HFFc6 (cell line): ENCODE measurements at regions not wholly inside any gene's neighbourhood (a gene's known extent, or its start where the extent isn't known, plus 50 kb on each side); places are given as distances from the start of the nearest gene placed in this dataset.

Experiments
- DNase-seq: peaks from one replicate; pipeline ENCODE4 v3.0.0-alpha.2; 2018
- H3K27ac Mint-ChIP-seq: 2 replicates; pipeline ENCODE4 v1.8.0; 2020; ENCODE audit warnings: mild to moderate bottlenecking, mixed read lengths
- H3K27me3 Mint-ChIP-seq: 2 replicates; pipeline ENCODE4 v1.8.0; 2021; ENCODE audit warnings: mild to moderate bottlenecking, moderate library complexity, mixed read lengths; ENCODE audit not compliant: insufficient read depth
- H3K36me3 Mint-ChIP-seq: 2 replicates; pipeline ENCODE4 v1.8.0; 2021; ENCODE audit warnings: low read depth, mixed read lengths
- H3K4me1 Mint-ChIP-seq: 2 replicates; pipeline ENCODE4 v1.8.0; 2020; ENCODE audit warnings: low read depth, mixed read lengths
- H3K4me3 Mint-ChIP-seq: 2 replicates; pipeline ENCODE4 v1.8.0; 2020; ENCODE audit warnings: mild to moderate bottlenecking, moderate library complexity, mixed read lengths
- H3K9me3 Mint-ChIP-seq: 2 replicates; pipeline ENCODE4 v1.8.0; 2020; ENCODE audit warnings: mild to moderate bottlenecking, mixed read lengths
- TF ChIP-seq, protein P1 (sequence below): fragments of 200-600 bp; sonication (generic); IDR thresholded peaks from 2 replicates; pipeline ENCODE4 v1.5.0; 2021; ENCODE audit warnings: antibody characterized with exemption, mild to moderate bottlenecking

DNA sequence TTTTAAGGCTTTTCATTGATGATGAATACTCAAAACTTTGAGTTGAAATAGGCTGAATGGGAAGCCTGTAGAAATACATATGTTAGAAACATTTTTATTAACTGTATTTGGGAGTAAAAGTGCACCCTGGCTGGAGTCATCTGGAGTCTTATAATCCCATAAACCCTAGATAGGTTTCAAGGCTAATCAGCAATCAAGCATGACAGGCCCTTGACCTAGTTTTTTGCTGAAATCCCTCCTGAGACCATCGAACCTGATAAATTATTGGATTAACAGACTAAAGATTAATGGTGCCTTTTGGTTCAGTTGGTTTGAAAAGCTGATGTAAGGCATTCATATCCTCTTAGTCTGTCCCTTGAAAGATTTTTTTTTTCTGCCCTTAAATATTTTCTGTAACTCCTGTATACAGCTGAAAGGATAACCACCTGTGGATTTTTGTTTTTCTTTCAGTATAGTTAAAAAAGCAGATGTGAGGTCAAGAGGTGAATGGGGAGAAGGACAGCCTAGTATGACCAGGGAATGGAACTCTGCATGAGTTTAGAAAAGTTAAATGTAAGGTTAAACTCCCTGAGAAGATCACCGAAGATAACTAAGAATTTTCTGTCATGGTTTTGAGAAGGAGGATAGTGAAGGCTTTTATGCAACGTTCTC, 69.4 kb upstream of the STXBP5L start:
- peaks cover 15% of the 10 kb centered on the region; the same call in 1 of the 2 replicates for H3K4me1 Mint-ChIP-seq
- no peak overlapping the region for H3K4me3 Mint-ChIP-seq
- H3K27ac Mint-ChIP-seq, result no peak overlapping the region
- no peaks in the 10 kb centered on the region for H3K36me3 Mint-ChIP-seq
- H3K9me3 Mint-ChIP-seq, result no peaks in the 10 kb centered on the region
- DNase-seq, result no peak
- TF ChIP-seq, protein P1, sequence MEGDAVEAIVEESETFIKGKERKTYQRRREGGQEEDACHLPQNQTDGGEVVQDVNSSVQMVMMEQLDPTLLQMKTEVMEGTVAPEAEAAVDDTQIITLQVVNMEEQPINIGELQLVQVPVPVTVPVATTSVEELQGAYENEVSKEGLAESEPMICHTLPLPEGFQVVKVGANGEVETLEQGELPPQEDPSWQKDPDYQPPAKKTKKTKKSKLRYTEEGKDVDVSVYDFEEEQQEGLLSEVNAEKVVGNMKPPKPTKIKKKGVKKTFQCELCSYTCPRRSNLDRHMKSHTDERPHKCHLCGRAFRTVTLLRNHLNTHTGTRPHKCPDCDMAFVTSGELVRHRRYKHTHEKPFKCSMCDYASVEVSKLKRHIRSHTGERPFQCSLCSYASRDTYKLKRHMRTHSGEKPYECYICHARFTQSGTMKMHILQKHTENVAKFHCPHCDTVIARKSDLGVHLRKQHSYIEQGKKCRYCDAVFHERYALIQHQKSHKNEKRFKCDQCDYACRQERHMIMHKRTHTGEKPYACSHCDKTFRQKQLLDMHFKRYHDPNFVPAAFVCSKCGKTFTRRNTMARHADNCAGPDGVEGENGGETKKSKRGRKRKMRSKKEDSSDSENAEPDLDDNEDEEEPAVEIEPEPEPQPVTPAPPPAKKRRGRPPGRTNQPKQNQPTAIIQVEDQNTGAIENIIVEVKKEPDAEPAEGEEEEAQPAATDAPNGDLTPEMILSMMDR, result no peak
- no peaks in the 10 kb centered on the region; the same call in none of the 2 replicates for H3K27me3 Mint-ChIP-seq

DNA sequence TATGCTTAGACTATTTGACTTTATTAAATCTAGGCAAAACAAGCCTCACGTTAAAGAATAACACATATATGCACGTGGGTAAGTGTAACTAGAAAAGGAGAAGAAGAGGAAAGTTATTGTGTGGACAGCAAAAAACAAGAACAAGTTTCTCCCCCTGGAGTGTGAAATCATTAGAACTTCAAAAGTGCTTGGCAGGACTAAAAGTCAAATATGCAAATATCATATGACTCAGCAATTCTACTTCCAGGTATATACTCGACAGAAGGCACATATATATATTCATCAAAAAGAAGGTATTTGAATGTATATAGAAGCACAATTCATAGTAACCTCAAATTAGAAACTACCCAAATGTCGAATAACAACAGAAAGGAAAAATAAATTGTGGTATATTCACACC, 68.9 kb upstream of the STXBP5L start:
- no peaks in the 10 kb centered on the region; the same call in none of the 2 replicates for H3K27me3 Mint-ChIP-seq
- H3K9me3 Mint-ChIP-seq, result no peaks in the 10 kb centered on the region
- peaks cover 13% of the 10 kb centered on the region; the same call in 1 of the 2 replicates for H3K4me1 Mint-ChIP-seq
- TF ChIP-seq, protein P1, result no peak
- no peaks in the 10 kb centered on the region for H3K36me3 Mint-ChIP-seq
- H3K4me3 Mint-ChIP-seq, result no peak overlapping the region
- DNase-seq, result no peak
- no peak overlapping the region for H3K27ac Mint-ChIP-seq

DNA sequence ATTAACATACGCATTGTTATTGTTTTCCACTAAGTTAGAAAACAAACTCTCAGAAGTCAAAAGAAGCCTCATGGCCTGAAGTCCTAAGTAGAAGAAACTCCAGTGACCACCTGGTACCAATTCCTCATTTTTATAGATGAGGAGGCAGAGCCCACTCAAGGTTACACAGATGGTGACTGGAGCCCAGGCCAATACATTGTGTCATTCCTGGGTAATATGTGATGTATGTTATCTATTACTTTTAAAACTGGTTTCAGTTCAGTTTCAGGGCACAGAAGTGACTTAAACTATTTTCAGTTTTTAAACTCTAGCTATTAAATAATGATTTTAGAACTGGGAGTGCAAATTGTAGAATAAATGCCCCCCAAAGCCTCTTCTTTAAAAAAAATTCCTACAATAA, 66.7 kb upstream of the STXBP5L start:
- no peak for DNase-seq
- Mint-ChIP-seq H3K9me3 (no peaks in the 10 kb centered on the region), H3K27me3 (no peaks in the 10 kb centered on the region; the same call in 1 of the 2 replicates), H3K4me1 (peaks cover 15% of the 10 kb centered on the region), H3K36me3 (no peaks in the 10 kb centered on the region), H3K27ac (no peak overlapping the region), H3K4me3 (no peak overlapping the region)
- TF ChIP-seq, protein P1, result no peak

DNA sequence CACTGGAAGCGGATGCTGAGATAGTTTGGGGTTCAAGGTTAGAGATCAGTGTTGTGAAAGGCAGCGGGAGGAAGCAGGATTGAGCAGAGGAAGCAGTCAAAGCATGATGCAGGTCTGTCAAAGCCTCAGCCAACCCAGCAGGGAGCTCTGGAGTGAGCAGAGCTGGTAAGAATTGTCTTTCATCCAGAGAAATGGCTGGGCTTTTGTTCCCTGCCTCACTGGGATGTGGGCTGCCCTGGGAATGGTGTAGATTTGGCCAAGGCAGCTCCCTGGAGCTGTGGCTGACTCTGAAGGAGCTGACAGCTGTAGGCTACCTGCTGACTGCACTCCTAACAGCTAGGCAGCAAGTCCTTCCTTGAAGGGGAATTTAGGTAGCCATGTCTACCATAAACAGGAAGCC, 61.9 kb upstream of the STXBP5L start:
- Mint-ChIP-seq H3K4me1 (peaks cover 36% of the 10 kb centered on the region), H3K27me3 (no peaks in the 10 kb centered on the region; the same call in 1 of the 2 replicates), H3K4me3 (no peak overlapping the region), H3K9me3 (no peaks in the 10 kb centered on the region), H3K36me3 (no peaks in the 10 kb centered on the region), H3K27ac (no peak overlapping the region)
- TF ChIP-seq, protein P1, result no peak
- no peak for DNase-seq

DNA sequence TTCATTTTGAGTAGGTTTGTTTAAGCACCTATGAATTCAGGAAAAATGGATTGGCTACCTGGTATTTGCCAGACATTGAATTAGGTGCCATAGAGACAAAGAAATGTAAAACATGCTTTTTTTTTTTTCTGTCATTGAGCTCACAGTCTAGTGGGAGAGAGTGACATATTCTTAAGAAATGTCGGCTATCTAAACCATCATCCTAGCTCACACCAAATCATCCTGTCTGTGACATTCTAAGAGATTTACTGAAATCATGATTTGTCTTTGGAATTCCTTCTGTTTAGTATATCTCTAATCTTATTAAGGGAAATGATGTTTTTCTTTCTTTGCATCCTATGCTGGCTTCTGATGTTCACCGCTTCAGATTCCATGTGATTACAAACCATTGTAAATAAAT, 59.5 kb upstream of the STXBP5L start:
- H3K4me1 Mint-ChIP-seq, result peaks cover 49% of the 10 kb centered on the region
- peak overlapping the region; percentile 82; the same call in 1 of the 2 replicates for H3K27ac Mint-ChIP-seq
- TF ChIP-seq, protein P1, result no peak
- no peak for DNase-seq
- H3K4me3 Mint-ChIP-seq, result peak overlapping the region; percentile 63; the same call in 1 of the 2 replicates
- H3K27me3 Mint-ChIP-seq, result no peaks in the 10 kb centered on the region
- no peaks in the 10 kb centered on the region for H3K36me3 Mint-ChIP-seq
- no peaks in the 10 kb centered on the region for H3K9me3 Mint-ChIP-seq
